Ishikawa (cell line): ENCODE measurements at regions not wholly inside any gene's neighbourhood (a gene's known extent, or its start where the extent isn't known, plus 50 kb on each side); places are given as distances from the start of the nearest gene placed in this dataset.

ENCODE experiments used
- CEBPB ChIP-seq: IDR thresholded peaks from 2 replicates; pipeline ENCODE4 v1.6.1; 2012
- EP300 ChIP-seq: IDR thresholded peaks from 2 replicates; pipeline ENCODE4 v1.6.1; 2012; ENCODE audit warnings: borderline replicate concordance
- FOXM1 ChIP-seq: IDR thresholded peaks from 2 replicates; pipeline ENCODE4 v1.6.1; 2012; ENCODE audit warnings: low read depth, borderline replicate concordance
- MAX ChIP-seq: IDR thresholded peaks from 2 replicates; pipeline ENCODE4 v1.6.1; 2012
- RAD21 ChIP-seq: IDR thresholded peaks from 2 replicates; pipeline ENCODE4 v1.6.1; 2012; ENCODE audit warnings: low read depth
- REST ChIP-seq: IDR thresholded peaks from 2 replicates; pipeline ENCODE4 v1.6.1; 2012; ENCODE audit warnings: low read depth, mild to moderate bottlenecking
- TAF1 ChIP-seq: IDR thresholded peaks from 2 replicates; pipeline ENCODE4 v1.6.1; 2012; ENCODE audit warnings: low read depth, mild to moderate bottlenecking
- YY1 ChIP-seq: IDR thresholded peaks from 2 replicates; pipeline ENCODE4 v1.6.1; 2012; ENCODE audit warnings: low read depth

GRCh38 chr20:11551479-11551878, 366.2 kb upstream of the BTBD3 start:
- TF ChIP-seq RAD21: no peak
- TF ChIP-seq FOXM1: no peak
- no peak for TF ChIP-seq REST
- TF ChIP-seq CEBPB: no peak
- no peak for TF ChIP-seq EP300
- no peak for TF ChIP-seq TAF1
- no peak for TF ChIP-seq MAX
- no peak for TF ChIP-seq YY1
